ENCODE measurements at regions not wholly inside any gene's neighbourhood (a gene's known extent, or its start where the extent isn't known, plus 50 kb on each side); places are given as distances from the start of the nearest gene placed in this dataset.

GRCh38 chr2:143960177-143960576 is 559.7 kb downstream of the ZEB2 start:
- Histone ChIP-seq H3K27me3 (ENCODE audit: control insufficient read depth, insufficient read depth, low read length) (no peaks in the 10 kb centered on the region), H3K4me3 (ENCODE audit: low read depth, low read length) (no peak overlapping the region), H3K27ac (ENCODE audit: low read depth, low read length) (no peak overlapping the region), H3K9me3 (ENCODE audit: control insufficient read depth, insufficient read depth, low read length) (no peaks in the 10 kb centered on the region)
- TF ChIP-seq CTCF (IDR thresholded peaks at IDR 0.05; ENCODE audit: low read depth, low read length): no peak
- no peak for DNase-seq (ENCODE audit: low read depth, low spot score)
- POLR2A ChIA-PET: no interaction called here
- CTCF ChIA-PET: no interaction called here

- DNase-seq (ENCODE audit: low read depth, low spot score): no peak
- CTCF ChIA-PET: no interaction called here
- TF ChIP-seq CTCF (IDR thresholded peaks at IDR 0.05; ENCODE audit: low read depth, low read length): no peak
- H3K4me3 ChIP-seq (ENCODE audit: low read depth, low read length): no peak overlapping the region
- POLR2A ChIA-PET: no interaction called here
- no peaks in the 10 kb centered on the region for H3K27me3 ChIP-seq (ENCODE audit: control insufficient read depth, insufficient read depth, low read length)
- H3K9me3 ChIP-seq (ENCODE audit: control insufficient read depth, insufficient read depth, low read length): no peaks in the 10 kb centered on the region
- H3K27ac ChIP-seq (ENCODE audit: low read depth, low read length): no peak overlapping the region
Observed at GRCh38 chr2:143957321-143957720, 562.6 kb downstream of the ZEB2 start.

- DNase-seq (ENCODE audit: low read depth, low spot score): peak; percentile 44
- H3K4me3 ChIP-seq (ENCODE audit: low read depth, low read length): no peak overlapping the region
- TF ChIP-seq CTCF (IDR thresholded peaks at IDR 0.05; ENCODE audit: low read depth, low read length): no peak
- POLR2A ChIA-PET: no interaction called here
- CTCF ChIA-PET: no interaction called here
- H3K27me3 ChIP-seq (ENCODE audit: control insufficient read depth, insufficient read depth, low read length): no peaks in the 10 kb centered on the region
- no peaks in the 10 kb centered on the region for H3K9me3 ChIP-seq (ENCODE audit: control insufficient read depth, insufficient read depth, low read length)
- H3K27ac ChIP-seq (ENCODE audit: low read depth, low read length): peak overlapping the region; percentile 43
Observed at GRCh38 chr2:143955401-143956065, 564.4 kb downstream of the ZEB2 start.

- H3K27ac ChIP-seq (ENCODE audit: low read depth, low read length): no peak overlapping the region
- H3K9me3 ChIP-seq (ENCODE audit: control insufficient read depth, insufficient read depth, low read length): no peaks in the 10 kb centered on the region
- H3K4me3 ChIP-seq (ENCODE audit: low read depth, low read length): no peak overlapping the region
- H3K27me3 ChIP-seq (ENCODE audit: control insufficient read depth, insufficient read depth, low read length): no peaks in the 10 kb centered on the region
- DNase-seq (ENCODE audit: low read depth, low spot score): no peak
- TF ChIP-seq CTCF (IDR thresholded peaks at IDR 0.05; ENCODE audit: low read depth, low read length): no peak
- POLR2A ChIA-PET: no interaction called here
- CTCF ChIA-PET: no interaction called here
Observed at GRCh38 chr2:143954844-143955243, 565.1 kb downstream of the ZEB2 start.

- ChIA-PET CTCF (no interaction called here), POLR2A (no interaction called here)
- no peaks in the 10 kb centered on the region for H3K27me3 ChIP-seq (ENCODE audit: control insufficient read depth, insufficient read depth, low read length)
- TF ChIP-seq CTCF (IDR thresholded peaks at IDR 0.05; ENCODE audit: low read depth, low read length): no peak
- no peaks in the 10 kb centered on the region for H3K9me3 ChIP-seq (ENCODE audit: control insufficient read depth, insufficient read depth, low read length)
- no peak for DNase-seq (ENCODE audit: low read depth, low spot score)
- no peak overlapping the region for H3K27ac ChIP-seq (ENCODE audit: low read depth, low read length)
- H3K4me3 ChIP-seq (ENCODE audit: low read depth, low read length): no peak overlapping the region
Observed at GRCh38 chr2:143954186-143954585, 565.7 kb downstream of the ZEB2 start.
